Activated B cell treated with CpG ODN at 0.5 μM for 24 hours (primary cell): ENCODE measurements at regions not wholly inside any gene's neighbourhood (a gene's known extent, or its start where the extent isn't known, plus 50 kb on each side); places are given as distances from the start of the nearest gene placed in this dataset.

Source experiments
- ATAC-seq: fragments of 200-7000 bp; cut with Tn5 transposase; one replicate; pipeline ENCODE4 v1.10.0; 2021; ENCODE audit warnings: low read depth, mild to moderate bottlenecking, moderate library complexity
- CTCF ChIA-PET: fragments of 350-600 bp; sonication (Branson Sonifier 250); formaldehyde crosslinking; loops from one replicate; lab custom pipeline; 2021; ENCODE audit warnings: antibody characterized with exemption; lab: Charles Lee
- POLR2A ChIA-PET: fragments of 350-600 bp; sonication (Branson Sonifier 250); formaldehyde crosslinking; loops from one replicate; lab custom pipeline; 2021; ENCODE audit warnings: antibody characterized with exemption; lab: Charles Lee
- DNase-seq: peaks from one replicate; pipeline ENCODE4 v3.0.0; 2022
- H3K27ac Mint-ChIP-seq: one replicate; pipeline ENCODE4 v1.8.0; 2020; ENCODE audit warnings: mixed read lengths
- H3K27me3 Mint-ChIP-seq: one replicate; pipeline ENCODE4 v1.8.0; 2021; ENCODE audit warnings: mixed read lengths
- H3K36me3 Mint-ChIP-seq: one replicate; pipeline ENCODE4 v1.8.0; 2021; ENCODE audit warnings: low read depth, mixed read lengths
- H3K4me1 Mint-ChIP-seq: one replicate; pipeline ENCODE4 v1.8.0; 2021; ENCODE audit warnings: mixed read lengths
- H3K4me3 Mint-ChIP-seq: one replicate; pipeline ENCODE4 v1.8.0; 2020; ENCODE audit warnings: mild to moderate bottlenecking, mixed read lengths
- H3K9me3 Mint-ChIP-seq: one replicate; pipeline ENCODE4 v1.8.0; 2020; ENCODE audit warnings: mixed read lengths
- CTCF ChIP-seq: fragments of 200-600 bp; IDR thresholded peaks from one replicate; pipeline ENCODE4 v1.8.0; 2022; ENCODE audit warnings: antibody characterized with exemption, mild to moderate bottlenecking
- intact Hi-C: fragments of 100-400 bp; cut with micrococcal nuclease; formaldehyde crosslinking; loops from one replicate; pipeline ENCODE4 v1.15.1; 2024

- intact Hi-C loops, result no loop called here
- no peaks in the 10 kb centered on the region for H3K4me1 Mint-ChIP-seq
- no peak overlapping the region for H3K27ac Mint-ChIP-seq
- DNase-seq (no peak), ATAC-seq (no peak)
- no peaks in the 10 kb centered on the region for H3K36me3 Mint-ChIP-seq
- ChIA-PET CTCF (no interaction called here), POLR2A (no interaction called here)
- H3K9me3 Mint-ChIP-seq, result peaks cover 5% of the 10 kb centered on the region
- no peak overlapping the region for H3K4me3 Mint-ChIP-seq
- no peak for TF ChIP-seq CTCF
- peaks cover 2% of the 10 kb centered on the region for H3K27me3 Mint-ChIP-seq
These were observed 249.7 kb upstream of the TET2 start for GRCh38 chr4:104896660-104897645.

- H3K4me3 Mint-ChIP-seq, result no peak overlapping the region
- no peak for TF ChIP-seq CTCF
- intact Hi-C loops, result no loop called here
These were observed 246.8 kb upstream of the TET2 start for GRCh38 chr4:104899863-104900262.

GRCh38 chr4:104901438-104901837 is 245.2 kb upstream of the TET2 start:
- DNase-seq (no peak), ATAC-seq (no peak)
- ChIA-PET CTCF (interaction anchor here (1.0 kb wide), 1 partner anchor 57 kb away, joined by 3 read pairs; no protein-coding TSS in a partner anchor), POLR2A (interaction anchor here (0.7 kb wide), 1 partner anchor 18 kb away, joined by 3 read pairs; no protein-coding TSS in a partner anchor)
- H3K4me1 Mint-ChIP-seq, result no peaks in the 10 kb centered on the region
- H3K4me3 Mint-ChIP-seq, result no peak overlapping the region
- H3K27ac Mint-ChIP-seq, result no peak overlapping the region
- no peaks in the 10 kb centered on the region for H3K36me3 Mint-ChIP-seq
- peaks cover 5% of the 10 kb centered on the region for H3K9me3 Mint-ChIP-seq
- H3K27me3 Mint-ChIP-seq, result peaks cover 6% of the 10 kb centered on the region
- TF ChIP-seq CTCF, result no peak
- intact Hi-C loops, result no loop called here

More at GRCh38 chr4:104899863-104900262, 246.8 kb upstream of the TET2 start:
- DNase-seq (no peak), ATAC-seq (no peak)
- H3K27ac Mint-ChIP-seq, result no peak overlapping the region
- ChIA-PET CTCF (no interaction called here), POLR2A (no interaction called here)
- peaks cover 6% of the 10 kb centered on the region for H3K27me3 Mint-ChIP-seq
- peaks cover 5% of the 10 kb centered on the region for H3K9me3 Mint-ChIP-seq
- no peaks in the 10 kb centered on the region for H3K36me3 Mint-ChIP-seq
- no peaks in the 10 kb centered on the region for H3K4me1 Mint-ChIP-seq

- no peak for TF ChIP-seq CTCF
- Mint-ChIP-seq H3K4me1 (no peaks in the 10 kb centered on the region), H3K27ac (no peak overlapping the region), H3K9me3 (peaks cover 5% of the 10 kb centered on the region), H3K27me3 (peaks cover 6% of the 10 kb centered on the region), H3K36me3 (no peaks in the 10 kb centered on the region), H3K4me3 (no peak overlapping the region)
- CTCF ChIA-PET, result interaction anchor here (1.0 kb wide), 1 partner anchor 57 kb away, joined by 3 read pairs; no protein-coding TSS in a partner anchor
- ATAC-seq (no peak), DNase-seq (no peak)
- POLR2A ChIA-PET, result no interaction called here
- intact Hi-C loops, result no loop called here
These were observed 244.6 kb upstream of the TET2 start for GRCh38 chr4:104901961-104902605.

- CTCF ChIA-PET, result no interaction called here
- Mint-ChIP-seq H3K27me3 (peaks cover 4% of the 10 kb centered on the region), H3K4me3 (no peak overlapping the region)
These were observed 241.6 kb upstream of the TET2 start for GRCh38 chr4:104905065-104905464.

More at GRCh38 chr4:104905065-104905464, 241.6 kb upstream of the TET2 start:
- intact Hi-C loops, result no loop called here
- no peak for ATAC-seq
- no peaks in the 10 kb centered on the region for H3K9me3 Mint-ChIP-seq
- no peaks in the 10 kb centered on the region for H3K4me1 Mint-ChIP-seq
- no peak for TF ChIP-seq CTCF
- DNase-seq, result no peak
- H3K27ac Mint-ChIP-seq, result no peak overlapping the region
- POLR2A ChIA-PET, result no interaction called here
- no peaks in the 10 kb centered on the region for H3K36me3 Mint-ChIP-seq
